Anterior cingulate cortex (tissue), 58 donors: ENCODE measurements at regions not wholly inside any gene's neighbourhood (a gene's known extent, or its start where the extent isn't known, plus 50 kb on each side); places are given as distances from the start of the nearest gene placed in this dataset.

Experiments
- DNase-seq, 58 donors: peaks; one replicate each; lab custom pipeline; 2025; lab: John Stamatoyannopoulos, UW

DNA sequence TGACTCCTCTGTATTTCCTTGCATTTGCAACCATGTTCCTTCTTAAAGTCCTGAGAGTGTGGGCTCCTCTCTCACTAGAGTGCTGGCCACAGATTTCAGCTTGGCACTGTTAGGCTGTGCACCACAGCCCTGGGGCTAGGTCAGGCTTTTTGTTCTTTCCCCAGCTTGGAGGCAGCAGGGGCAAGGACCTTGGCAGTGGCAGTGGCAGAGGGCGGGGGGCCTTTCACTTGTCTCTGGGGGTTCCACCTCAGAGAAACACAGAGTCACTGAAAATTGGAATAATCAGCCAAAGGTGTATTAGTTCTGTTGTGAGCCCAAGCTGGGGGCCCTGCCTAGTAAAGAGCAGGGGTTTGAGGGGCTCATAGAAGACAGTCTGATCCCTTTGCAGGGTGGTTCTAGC, 142.8 kb upstream of the CT83 start:
- DNase-seq, result no peak

DNA sequence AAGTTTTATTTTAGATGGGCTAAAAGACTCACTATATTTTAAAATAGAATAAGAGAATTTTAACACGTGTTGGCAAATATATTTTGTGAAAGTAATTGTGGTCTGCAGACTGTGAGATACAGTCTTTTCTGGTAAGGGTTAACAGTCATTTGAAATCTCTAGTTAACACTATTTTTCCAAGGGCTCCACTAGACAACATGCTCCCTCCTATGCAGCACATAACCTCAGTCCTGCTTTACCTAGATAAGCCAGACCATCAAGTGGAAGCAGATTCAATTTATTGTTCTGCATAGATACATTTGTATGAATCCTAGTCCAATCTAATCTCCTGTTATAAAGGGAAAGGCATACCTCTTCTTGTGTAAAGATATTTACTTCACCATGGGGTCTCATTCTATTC, 133.2 kb upstream of the CT83 start:
- DNase-seq, result no peak
